ENCODE measurements at regions not wholly inside any gene's neighbourhood (a gene's known extent, or its start where the extent isn't known, plus 50 kb on each side); places are given as distances from the start of the nearest gene placed in this dataset.

DNA sequence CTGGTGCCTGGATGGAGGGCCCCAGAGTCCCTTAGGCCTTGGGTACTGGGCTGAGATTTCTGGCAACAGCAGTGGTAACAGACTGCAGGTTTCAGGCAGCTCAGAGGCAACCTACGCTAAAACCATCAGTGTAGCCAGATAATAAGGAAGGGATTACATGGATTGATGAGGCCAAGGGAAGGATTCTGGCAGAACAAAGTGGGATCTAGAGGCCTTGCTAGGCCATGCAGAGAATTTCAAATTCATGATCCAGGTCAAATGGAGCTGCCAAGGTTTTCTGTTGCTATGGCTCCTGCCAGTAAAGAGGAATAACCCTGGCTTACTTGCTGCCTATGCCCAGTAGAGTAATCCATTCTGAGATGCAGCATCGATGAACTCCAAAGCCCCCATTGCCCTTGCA, 445.7 kb downstream of the ADRA2A start (continued):
- TF ChIP-seq, protein P1, sequence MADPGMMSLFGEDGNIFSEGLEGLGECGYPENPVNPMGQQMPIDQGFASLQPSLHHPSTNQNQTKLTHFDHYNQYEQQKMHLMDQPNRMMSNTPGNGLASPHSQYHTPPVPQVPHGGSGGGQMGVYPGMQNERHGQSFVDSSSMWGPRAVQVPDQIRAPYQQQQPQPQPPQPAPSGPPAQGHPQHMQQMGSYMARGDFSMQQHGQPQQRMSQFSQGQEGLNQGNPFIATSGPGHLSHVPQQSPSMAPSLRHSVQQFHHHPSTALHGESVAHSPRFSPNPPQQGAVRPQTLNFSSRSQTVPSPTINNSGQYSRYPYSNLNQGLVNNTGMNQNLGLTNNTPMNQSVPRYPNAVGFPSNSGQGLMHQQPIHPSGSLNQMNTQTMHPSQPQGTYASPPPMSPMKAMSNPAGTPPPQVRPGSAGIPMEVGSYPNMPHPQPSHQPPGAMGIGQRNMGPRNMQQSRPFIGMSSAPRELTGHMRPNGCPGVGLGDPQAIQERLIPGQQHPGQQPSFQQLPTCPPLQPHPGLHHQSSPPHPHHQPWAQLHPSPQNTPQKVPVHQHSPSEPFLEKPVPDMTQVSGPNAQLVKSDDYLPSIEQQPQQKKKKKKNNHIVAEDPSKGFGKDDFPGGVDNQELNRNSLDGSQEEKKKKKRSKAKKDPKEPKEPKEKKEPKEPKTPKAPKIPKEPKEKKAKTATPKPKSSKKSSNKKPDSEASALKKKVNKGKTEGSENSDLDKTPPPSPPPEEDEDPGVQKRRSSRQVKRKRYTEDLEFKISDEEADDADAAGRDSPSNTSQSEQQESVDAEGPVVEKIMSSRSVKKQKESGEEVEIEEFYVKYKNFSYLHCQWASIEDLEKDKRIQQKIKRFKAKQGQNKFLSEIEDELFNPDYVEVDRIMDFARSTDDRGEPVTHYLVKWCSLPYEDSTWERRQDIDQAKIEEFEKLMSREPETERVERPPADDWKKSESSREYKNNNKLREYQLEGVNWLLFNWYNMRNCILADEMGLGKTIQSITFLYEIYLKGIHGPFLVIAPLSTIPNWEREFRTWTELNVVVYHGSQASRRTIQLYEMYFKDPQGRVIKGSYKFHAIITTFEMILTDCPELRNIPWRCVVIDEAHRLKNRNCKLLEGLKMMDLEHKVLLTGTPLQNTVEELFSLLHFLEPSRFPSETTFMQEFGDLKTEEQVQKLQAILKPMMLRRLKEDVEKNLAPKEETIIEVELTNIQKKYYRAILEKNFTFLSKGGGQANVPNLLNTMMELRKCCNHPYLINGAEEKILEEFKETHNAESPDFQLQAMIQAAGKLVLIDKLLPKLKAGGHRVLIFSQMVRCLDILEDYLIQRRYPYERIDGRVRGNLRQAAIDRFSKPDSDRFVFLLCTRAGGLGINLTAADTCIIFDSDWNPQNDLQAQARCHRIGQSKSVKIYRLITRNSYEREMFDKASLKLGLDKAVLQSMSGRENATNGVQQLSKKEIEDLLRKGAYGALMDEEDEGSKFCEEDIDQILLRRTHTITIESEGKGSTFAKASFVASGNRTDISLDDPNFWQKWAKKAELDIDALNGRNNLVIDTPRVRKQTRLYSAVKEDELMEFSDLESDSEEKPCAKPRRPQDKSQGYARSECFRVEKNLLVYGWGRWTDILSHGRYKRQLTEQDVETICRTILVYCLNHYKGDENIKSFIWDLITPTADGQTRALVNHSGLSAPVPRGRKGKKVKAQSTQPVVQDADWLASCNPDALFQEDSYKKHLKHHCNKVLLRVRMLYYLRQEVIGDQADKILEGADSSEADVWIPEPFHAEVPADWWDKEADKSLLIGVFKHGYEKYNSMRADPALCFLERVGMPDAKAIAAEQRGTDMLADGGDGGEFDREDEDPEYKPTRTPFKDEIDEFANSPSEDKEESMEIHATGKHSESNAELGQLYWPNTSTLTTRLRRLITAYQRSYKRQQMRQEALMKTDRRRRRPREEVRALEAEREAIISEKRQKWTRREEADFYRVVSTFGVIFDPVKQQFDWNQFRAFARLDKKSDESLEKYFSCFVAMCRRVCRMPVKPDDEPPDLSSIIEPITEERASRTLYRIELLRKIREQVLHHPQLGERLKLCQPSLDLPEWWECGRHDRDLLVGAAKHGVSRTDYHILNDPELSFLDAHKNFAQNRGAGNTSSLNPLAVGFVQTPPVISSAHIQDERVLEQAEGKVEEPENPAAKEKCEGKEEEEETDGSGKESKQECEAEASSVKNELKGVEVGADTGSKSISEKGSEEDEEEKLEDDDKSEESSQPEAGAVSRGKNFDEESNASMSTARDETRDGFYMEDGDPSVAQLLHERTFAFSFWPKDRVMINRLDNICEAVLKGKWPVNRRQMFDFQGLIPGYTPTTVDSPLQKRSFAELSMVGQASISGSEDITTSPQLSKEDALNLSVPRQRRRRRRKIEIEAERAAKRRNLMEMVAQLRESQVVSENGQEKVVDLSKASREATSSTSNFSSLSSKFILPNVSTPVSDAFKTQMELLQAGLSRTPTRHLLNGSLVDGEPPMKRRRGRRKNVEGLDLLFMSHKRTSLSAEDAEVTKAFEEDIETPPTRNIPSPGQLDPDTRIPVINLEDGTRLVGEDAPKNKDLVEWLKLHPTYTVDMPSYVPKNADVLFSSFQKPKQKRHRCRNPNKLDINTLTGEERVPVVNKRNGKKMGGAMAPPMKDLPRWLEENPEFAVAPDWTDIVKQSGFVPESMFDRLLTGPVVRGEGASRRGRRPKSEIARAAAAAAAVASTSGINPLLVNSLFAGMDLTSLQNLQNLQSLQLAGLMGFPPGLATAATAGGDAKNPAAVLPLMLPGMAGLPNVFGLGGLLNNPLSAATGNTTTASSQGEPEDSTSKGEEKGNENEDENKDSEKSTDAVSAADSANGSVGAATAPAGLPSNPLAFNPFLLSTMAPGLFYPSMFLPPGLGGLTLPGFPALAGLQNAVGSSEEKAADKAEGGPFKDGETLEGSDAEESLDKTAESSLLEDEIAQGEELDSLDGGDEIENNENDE (IDR thresholded peaks at IDR 0.05; ENCODE audit: insufficient replicate concordance, low read length): no peak
- TF ChIP-seq NANOG (IDR thresholded peaks at IDR 0.05; ENCODE audit: insufficient read depth, low read depth, low read length, poor library complexity, severe bottlenecking) (no peak), SRF (IDR thresholded peaks at IDR 0.05; ENCODE audit: low read depth, low read length) (no peak), E2F6 (IDR thresholded peaks at IDR 0.05) (no peak), CHD2 (IDR thresholded peaks at IDR 0.05; ENCODE audit: low read length) (no peak), TAF1 (IDR thresholded peaks at IDR 0.05; ENCODE audit: low read depth, low read length) (no peak), KDM5A (IDR thresholded peaks at IDR 0.05; ENCODE audit: low read length) (no peak)
- TF ChIP-seq, protein P2, sequence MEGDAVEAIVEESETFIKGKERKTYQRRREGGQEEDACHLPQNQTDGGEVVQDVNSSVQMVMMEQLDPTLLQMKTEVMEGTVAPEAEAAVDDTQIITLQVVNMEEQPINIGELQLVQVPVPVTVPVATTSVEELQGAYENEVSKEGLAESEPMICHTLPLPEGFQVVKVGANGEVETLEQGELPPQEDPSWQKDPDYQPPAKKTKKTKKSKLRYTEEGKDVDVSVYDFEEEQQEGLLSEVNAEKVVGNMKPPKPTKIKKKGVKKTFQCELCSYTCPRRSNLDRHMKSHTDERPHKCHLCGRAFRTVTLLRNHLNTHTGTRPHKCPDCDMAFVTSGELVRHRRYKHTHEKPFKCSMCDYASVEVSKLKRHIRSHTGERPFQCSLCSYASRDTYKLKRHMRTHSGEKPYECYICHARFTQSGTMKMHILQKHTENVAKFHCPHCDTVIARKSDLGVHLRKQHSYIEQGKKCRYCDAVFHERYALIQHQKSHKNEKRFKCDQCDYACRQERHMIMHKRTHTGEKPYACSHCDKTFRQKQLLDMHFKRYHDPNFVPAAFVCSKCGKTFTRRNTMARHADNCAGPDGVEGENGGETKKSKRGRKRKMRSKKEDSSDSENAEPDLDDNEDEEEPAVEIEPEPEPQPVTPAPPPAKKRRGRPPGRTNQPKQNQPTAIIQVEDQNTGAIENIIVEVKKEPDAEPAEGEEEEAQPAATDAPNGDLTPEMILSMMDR (IDR thresholded peaks at IDR 0.05; ENCODE audit: control extremely low read depth in 1 of 3, insufficient read depth in 1 of 3, low read depth in 1 of 3, low read length in 3 of 3): no peak

Data from H1 (cell line).